Heart right ventricle (tissue), 16 donors: ENCODE measurements at regions not wholly inside any gene's neighbourhood (a gene's known extent, or its start where the extent isn't known, plus 50 kb on each side); places are given as distances from the start of the nearest gene placed in this dataset.
A peak's percentile ranks its signal among the peaks of the same experiment; 100 is the strongest.

Experiments
- ATAC-seq, 8 donors: fragments of 200-7000 bp; cut with Tn5 transposase; one replicate each; pipeline ENCODE4 v1.9.1; 2020; ENCODE audit warnings: mild to moderate bottlenecking in 8 of 8, moderate library complexity in 8 of 8, moderate number of reproducible peaks in 1 of 8
- DNase-seq, 2 donors: peaks; one replicate each; pipeline ENCODE4 v3.0.0-alpha.2; 2020
- H3K27ac ChIP-seq, 10 donors: fragments of 200-600 bp; sonication (generic) in 2 of 10; one replicate each; pipeline versions ENCODE4 v1.5.0 to v1.8.0; 2020 to 2022; ENCODE audit warnings: mild to moderate bottlenecking in 3 of 10
- H3K27me3 ChIP-seq, 7 donors: fragments of 200-600 bp; one replicate each; pipeline ENCODE4 v1.8.0; 2021 to 2022; ENCODE audit warnings: mild to moderate bottlenecking in 2 of 7
- H3K36me3 ChIP-seq, 9 donors: fragments of 200-600 bp; sonication (generic) in 1 of 9; one replicate each; pipeline versions ENCODE4 v1.5.0 to v1.8.0; 2020 to 2022; ENCODE audit warnings: mild to moderate bottlenecking in 2 of 9
- H3K4me1 ChIP-seq, 9 donors: fragments of 200-600 bp; sonication (generic) in 1 of 9; one replicate each; pipeline versions ENCODE4 v1.5.0 to v1.8.0; 2020 to 2022; ENCODE audit warnings: mild to moderate bottlenecking in 4 of 9
- H3K4me3 ChIP-seq, 10 donors: fragments of 200-600 bp; sonication (generic) in 2 of 10; one replicate each; pipeline versions ENCODE4 v1.5.0 to v1.8.0; 2020 to 2022; ENCODE audit warnings: mild to moderate bottlenecking in 7 of 10, moderate library complexity in 2 of 10
- H3K9me3 ChIP-seq, 11 donors: fragments of 200-600 bp in 10 of 11; sonication (generic) in 2 of 11; one replicate each; pipeline versions ENCODE4 v1.5.0 to v1.8.0; 2013 to 2022; ENCODE audit warnings: mild to moderate bottlenecking in 2 of 11, control low read depth in 1 of 11, moderate library complexity in 1 of 11
- WGBS, 2 donors: extraction: QIAGEN DNeasy Blood & Tissue Kit; methylation state at CpG; one replicate each; pipeline ENCODE4 v1.1.7; 2013; ENCODE audit warnings: inconsistent platforms in 1 of 2; 5-methylcytosine and 5-hydroxymethylcytosine counted together
- intact Hi-C, 10 donors: fragments of 100-400 bp; cut with DNase I; formaldehyde crosslinking; loops; one replicate each; pipeline versions ENCODE4 v1.11.1 to v1.14.2; 2022
- TF ChIP-seq, protein P1 (sequence below), 9 donors: fragments of 200-600 bp; sonication (generic) in 2 of 9; IDR thresholded peaks; one replicate each; pipeline versions ENCODE4 v1.5.0 to v1.8.0; 2021 to 2022; ENCODE audit warnings: antibody characterized with exemption in 9 of 9, mild to moderate bottlenecking in 5 of 9, moderate library complexity in 1 of 9
- donor health status: Arrhythmogenic right ventricular cardiomyopathy.
- donor health status: ischemic (EF 13 %, LVEDD 7.1; RV severe dilation, severe dysfunction).
- donor health status: healthy with polysubstance abuse.
- donor health status: DM: no; HTN: yes; CAD: no.
- donor health status: DM: no; HTN: no; CAD: no.
- donor health status: ischemic (EF 25% LVEDD 6.9; RV normal size, moderate dysfunction).
- donor health status: ischemic (EF 25% LVEDD 5.7; RV mildly dilated, moderate dysfunction).
- donor health status: healthy.
- donor health status: DM: yes; HTN: yes; CAD: no.
- donor health status: Ischemic cardiomyopathy.
- donor health status: ischemic (EF 35%, LVEDD 5.7; RV mildly dilated, moderate dysfunction).
- donor health status: nonischemic (EF 11% LVEDD 7.7; RV severe dilation, severe dysfunction).
- donor health status: DM: yes; HTN: yes; CAD: no.
- donor health status: PGD.
- donor health status: ischemic (EF 29% LVEDD 5.4; RV normal size, mild dysfunction).
- donor health status: nonischemic (EF 23%, LVEDD 6.1; RV moderate dilation, normal function).

DNA sequence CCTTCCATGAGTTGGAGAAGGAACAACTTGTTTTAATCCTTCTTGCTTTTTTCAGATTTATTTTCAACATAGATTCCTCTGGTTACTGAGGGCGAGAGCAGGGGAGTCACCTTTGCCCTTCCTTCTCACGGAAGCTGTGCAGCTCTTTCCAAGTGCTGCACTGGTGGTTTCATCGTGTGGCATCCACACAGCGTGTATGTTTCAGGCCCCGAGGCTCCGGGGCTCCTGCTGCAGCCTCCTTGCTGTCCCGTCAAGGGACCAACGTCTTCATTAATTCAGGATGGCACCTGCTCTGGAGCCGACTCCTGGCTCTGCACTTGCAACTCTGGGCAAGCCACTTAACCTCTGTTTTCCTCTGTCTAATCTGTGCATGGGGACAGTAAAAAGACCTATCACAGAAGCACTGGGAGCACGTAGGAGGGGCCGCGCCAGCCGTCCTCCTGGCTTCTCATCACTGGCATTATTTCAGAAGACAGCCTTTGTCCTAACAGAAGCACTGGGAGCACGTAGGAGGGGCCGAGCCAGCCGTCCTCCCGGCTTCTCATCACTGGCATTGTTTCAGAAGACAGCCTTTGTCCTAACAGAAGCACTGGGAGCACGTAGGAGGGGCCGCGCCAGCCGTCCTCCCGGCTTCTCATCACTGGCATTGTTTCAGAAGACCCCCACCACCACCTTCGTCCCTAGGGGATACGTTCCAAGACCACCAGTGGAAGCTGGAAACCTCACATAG, 117.8 kb upstream of the NKX1-1 start:
- WGBS, 2 donors: 73 to 83% methylated on average over 24 of the region's 24 CpGs
- Histone ChIP-seq H3K27me3 (peaks cover 0 to 54% (median 30%) of the 10 kb centered on the region in 7 donors), H3K4me3 (no peak overlapping the region), H3K4me1 (peaks cover 0 to 7% (median 5%) of the 10 kb centered on the region in 9 donors), H3K27ac (peak overlapping the region in 1 of 10 donors; percentile 40), H3K9me3 (peaks cover 0 to 41% (median 4%) of the 10 kb centered on the region in 11 donors), H3K36me3 (no peaks in the 10 kb centered on the region)
- ATAC-seq (peak in 3 of 8 donors; percentile 28 to 87 (median 74)), DNase-seq (peak; percentile 7 to 16)
- intact Hi-C loops: no loop called here
- TF ChIP-seq, protein P1, sequence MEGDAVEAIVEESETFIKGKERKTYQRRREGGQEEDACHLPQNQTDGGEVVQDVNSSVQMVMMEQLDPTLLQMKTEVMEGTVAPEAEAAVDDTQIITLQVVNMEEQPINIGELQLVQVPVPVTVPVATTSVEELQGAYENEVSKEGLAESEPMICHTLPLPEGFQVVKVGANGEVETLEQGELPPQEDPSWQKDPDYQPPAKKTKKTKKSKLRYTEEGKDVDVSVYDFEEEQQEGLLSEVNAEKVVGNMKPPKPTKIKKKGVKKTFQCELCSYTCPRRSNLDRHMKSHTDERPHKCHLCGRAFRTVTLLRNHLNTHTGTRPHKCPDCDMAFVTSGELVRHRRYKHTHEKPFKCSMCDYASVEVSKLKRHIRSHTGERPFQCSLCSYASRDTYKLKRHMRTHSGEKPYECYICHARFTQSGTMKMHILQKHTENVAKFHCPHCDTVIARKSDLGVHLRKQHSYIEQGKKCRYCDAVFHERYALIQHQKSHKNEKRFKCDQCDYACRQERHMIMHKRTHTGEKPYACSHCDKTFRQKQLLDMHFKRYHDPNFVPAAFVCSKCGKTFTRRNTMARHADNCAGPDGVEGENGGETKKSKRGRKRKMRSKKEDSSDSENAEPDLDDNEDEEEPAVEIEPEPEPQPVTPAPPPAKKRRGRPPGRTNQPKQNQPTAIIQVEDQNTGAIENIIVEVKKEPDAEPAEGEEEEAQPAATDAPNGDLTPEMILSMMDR (IDR thresholded peaks at IDR 0.05): no peak

DNA sequence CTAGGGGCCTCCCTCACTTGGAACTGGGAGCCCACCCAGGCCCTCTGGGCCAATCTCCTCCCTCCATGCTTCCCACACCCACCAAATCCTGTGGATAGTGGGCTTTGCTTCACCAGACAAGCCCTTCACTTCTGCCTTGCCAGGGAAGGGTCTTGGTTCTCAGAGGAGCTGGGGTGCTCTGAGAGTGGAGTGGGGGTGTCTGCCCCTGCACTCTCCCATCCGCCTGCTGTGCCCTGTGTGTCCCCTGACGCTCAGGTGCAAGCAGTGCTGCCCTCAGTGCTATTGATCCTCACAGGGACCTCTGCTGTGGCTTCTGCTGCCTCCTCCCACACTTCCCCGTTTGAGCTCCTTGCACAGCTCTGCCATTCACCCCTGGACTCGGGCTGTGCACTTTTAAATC, 117.3 kb upstream of the NKX1-1 start:
- DNase-seq: peak in 1 of 2 donors; percentile 4
- Histone ChIP-seq H3K27me3 (peaks cover 0 to 54% (median 34%) of the 10 kb centered on the region in 7 donors), H3K9me3 (peaks cover 0 to 41% (median 4%) of the 10 kb centered on the region in 11 donors), H3K36me3 (no peaks in the 10 kb centered on the region), H3K4me3 (no peak overlapping the region), H3K27ac (no peak overlapping the region), H3K4me1 (peaks cover 0 to 7% (median 5%) of the 10 kb centered on the region in 9 donors)
- ATAC-seq: no peak
- TF ChIP-seq, protein P1 (IDR thresholded peaks at IDR 0.05): no peak
- 64 to 65% methylated on average over 4 of the region's 4 CpGs for WGBS, 2 donors
- intact Hi-C loops: no loop called here

DNA sequence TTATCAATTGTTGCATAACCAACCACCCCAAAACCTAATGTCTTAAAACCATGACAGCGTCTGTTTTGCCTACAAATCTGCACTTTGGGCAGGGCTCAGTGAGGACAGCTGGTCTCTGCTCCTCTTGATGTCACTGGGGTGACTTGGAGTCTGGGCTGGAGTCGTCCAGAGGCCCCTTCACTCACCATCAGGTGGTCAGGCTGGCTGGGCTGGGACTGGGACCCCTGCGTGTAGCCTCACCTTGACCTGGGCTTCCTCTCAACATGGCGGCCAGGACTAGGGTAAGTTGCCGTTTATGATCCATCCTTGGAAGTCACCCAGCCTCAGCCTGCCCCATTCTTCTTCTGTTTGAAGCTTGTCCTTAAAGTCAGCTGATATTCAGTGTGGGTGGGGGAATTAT, 116.8 kb upstream of the NKX1-1 start:
- ATAC-seq (no peak), DNase-seq (peak in 1 of 2 donors; percentile 5)
- Histone ChIP-seq H3K4me1 (peaks cover 0 to 7% (median 5%) of the 10 kb centered on the region in 9 donors), H3K9me3 (peaks cover 0 to 41% (median 4%) of the 10 kb centered on the region in 11 donors), H3K27me3 (peaks cover 0 to 54% (median 34%) of the 10 kb centered on the region in 7 donors), H3K27ac (no peak overlapping the region), H3K36me3 (no peaks in the 10 kb centered on the region), H3K4me3 (no peak overlapping the region)
- 84 to 85% methylated on average over 5 of the region's 5 CpGs for WGBS, 2 donors
- intact Hi-C loops: no loop called here
- TF ChIP-seq, protein P1 (IDR thresholded peaks at IDR 0.05): no peak

DNA sequence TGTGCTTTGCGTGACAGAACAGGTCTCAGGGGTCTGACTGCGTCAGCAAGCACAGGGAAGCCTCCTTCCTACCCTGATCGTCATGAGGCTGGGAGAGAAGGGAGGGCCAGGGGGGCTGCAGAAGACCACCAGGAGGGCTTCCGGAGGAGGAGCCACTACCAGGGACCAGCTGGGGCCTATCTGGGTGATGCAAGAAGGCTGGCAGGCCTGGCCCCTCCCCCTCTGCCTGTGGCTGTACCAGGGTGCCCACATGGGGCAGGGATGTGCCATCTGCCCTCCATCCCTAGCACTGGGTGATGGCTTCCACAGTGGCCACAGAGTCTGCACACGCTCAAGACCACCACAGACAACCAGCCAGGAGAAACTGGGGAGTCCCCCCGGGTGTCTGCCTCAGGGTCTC, 116.4 kb upstream of the NKX1-1 start:
- Histone ChIP-seq H3K9me3 (peaks cover 0 to 36% (median 4%) of the 10 kb centered on the region in 11 donors), H3K27me3 (peaks cover 0 to 58% (median 36%) of the 10 kb centered on the region in 7 donors), H3K4me3 (no peak overlapping the region), H3K36me3 (no peaks in the 10 kb centered on the region), H3K27ac (no peak overlapping the region), H3K4me1 (peaks cover 0 to 7% (median 5%) of the 10 kb centered on the region in 9 donors)
- DNase-seq (peak in 1 of 2 donors; percentile 10), ATAC-seq (no peak)
- TF ChIP-seq, protein P1 (IDR thresholded peaks at IDR 0.05): no peak
- 80 to 82% methylated on average over 6 of the region's 6 CpGs for WGBS, 2 donors
- intact Hi-C loops: no loop called here
